ENCODE measurements at regions not wholly inside any gene's neighbourhood (a gene's known extent, or its start where the extent isn't known, plus 50 kb on each side); places are given as distances from the start of the nearest gene placed in this dataset.

GRCh38 chr5:32851559-32852173, 140.5 kb downstream of the NPR3 start:
- no peak for DNase-seq (ENCODE audit: low read depth)
- H3K4me3 ChIP-seq (ENCODE audit: control insufficient read depth, low read depth, low read length) = no peak overlapping the region
- no peak for TF ChIP-seq CTCF (conservative IDR thresholded peaks at IDR 0.05; ENCODE audit: control insufficient read depth, insufficient read depth, low read depth, low read length)

- DNase-seq (ENCODE audit: low read depth) = peak; percentile 87
- TF ChIP-seq CTCF (conservative IDR thresholded peaks at IDR 0.05; ENCODE audit: control insufficient read depth, insufficient read depth, low read depth, low read length) = peak; percentile 58
- H3K4me3 ChIP-seq (ENCODE audit: control insufficient read depth, low read depth, low read length) = no peak overlapping the region
Observed at GRCh38 chr5:32852535-32852934, 141.4 kb downstream of the NPR3 start.

- peak; percentile 43 for DNase-seq (ENCODE audit: low read depth)
- no peak overlapping the region for H3K4me3 ChIP-seq (ENCODE audit: control insufficient read depth, low read depth, low read length)
- TF ChIP-seq CTCF (conservative IDR thresholded peaks at IDR 0.05; ENCODE audit: control insufficient read depth, insufficient read depth, low read depth, low read length) = no peak
Observed at GRCh38 chr5:32852976-32853375, 141.9 kb downstream of the NPR3 start.

- no peak overlapping the region for H3K4me3 ChIP-seq (ENCODE audit: control insufficient read depth, low read depth, low read length)
- DNase-seq (ENCODE audit: low read depth) = no peak
- no peak for TF ChIP-seq CTCF (conservative IDR thresholded peaks at IDR 0.05; ENCODE audit: control insufficient read depth, insufficient read depth, low read depth, low read length)
Observed at GRCh38 chr5:32854473-32854872, 143.4 kb downstream of the NPR3 start.

GRCh38 chr5:32859211-32859641, 148.1 kb downstream of the NPR3 start:
- TF ChIP-seq CTCF (conservative IDR thresholded peaks at IDR 0.05; ENCODE audit: control insufficient read depth, insufficient read depth, low read depth, low read length) = no peak
- DNase-seq (ENCODE audit: low read depth) = peak; percentile 55
- H3K4me3 ChIP-seq (ENCODE audit: control insufficient read depth, low read depth, low read length) = no peak overlapping the region

- peak; percentile 74 for DNase-seq (ENCODE audit: low read depth)
- no peak for TF ChIP-seq CTCF (conservative IDR thresholded peaks at IDR 0.05; ENCODE audit: control insufficient read depth, insufficient read depth, low read depth, low read length)
Observed at GRCh38 chr5:32865475-32865874, 154.4 kb downstream of the NPR3 start.

GRCh38 chr5:32866138-32866537, 155.0 kb downstream of the NPR3 start:
- peak; percentile 19 for DNase-seq (ENCODE audit: low read depth)

More at GRCh38 chr5:32865475-32865874, 154.4 kb downstream of the NPR3 start:
- no peak overlapping the region for H3K4me3 ChIP-seq (ENCODE audit: control insufficient read depth, low read depth, low read length)

More at GRCh38 chr5:32866138-32866537, 155.0 kb downstream of the NPR3 start:
- H3K4me3 ChIP-seq (ENCODE audit: control insufficient read depth, low read depth, low read length) = no peak overlapping the region
- no peak for TF ChIP-seq CTCF (conservative IDR thresholded peaks at IDR 0.05; ENCODE audit: control insufficient read depth, insufficient read depth, low read depth, low read length)

Data from fibroblast of mammary gland (primary cell).